ENCODE measurements at regions not wholly inside any gene's neighbourhood (a gene's known extent, or its start where the extent isn't known, plus 50 kb on each side); places are given as distances from the start of the nearest gene placed in this dataset.

DNA sequence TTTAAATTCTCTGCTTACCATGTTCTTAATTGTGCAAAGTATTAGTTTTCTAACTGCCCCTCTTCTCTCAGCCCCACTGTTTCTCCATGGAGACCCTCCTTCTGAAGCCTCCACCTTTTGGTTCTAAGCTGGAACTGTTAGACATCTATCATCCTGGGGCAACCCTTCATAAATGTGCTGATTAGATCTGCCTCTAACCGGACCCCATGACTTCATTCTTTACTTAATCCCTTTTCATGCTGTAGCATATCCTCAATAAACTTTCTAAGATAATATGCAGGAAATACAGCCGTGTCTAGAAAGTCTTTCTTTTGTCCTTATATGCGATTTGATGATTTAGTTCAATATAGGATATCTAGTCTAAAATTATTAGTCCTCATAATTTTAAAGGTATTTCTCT, 1020.1 kb downstream of the ADGRL2 start:
- no peak for ATAC-seq
- Mint-ChIP-seq H3K4me3 (no peak overlapping the region), H3K27ac (no peak overlapping the region), H3K36me3 (ENCODE audit: low read depth) (no peaks in the 10 kb centered on the region), H3K27me3 (no peaks in the 10 kb centered on the region), H3K4me1 (peaks cover 7% of the 10 kb centered on the region), H3K9me3 (no peaks in the 10 kb centered on the region)
- DNase-seq: no peak

DNA sequence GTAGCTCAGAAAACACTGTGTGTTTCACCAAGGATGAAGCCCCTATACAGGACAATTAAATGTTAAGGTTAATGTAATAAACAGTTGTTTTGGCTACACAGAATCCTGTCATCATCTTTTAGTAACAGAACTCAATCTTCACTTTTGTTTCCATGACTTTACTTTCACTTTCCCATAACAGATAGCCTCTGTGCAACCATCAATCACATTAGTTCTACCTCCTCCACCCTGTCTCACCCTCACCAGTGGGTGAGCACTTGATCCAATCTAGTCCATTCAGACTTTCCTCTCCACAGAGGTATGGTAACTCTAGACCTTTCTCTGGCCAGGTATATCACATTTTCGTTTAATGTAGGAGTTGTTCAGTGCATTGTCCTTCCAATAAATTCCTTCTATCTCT, 1018.5 kb downstream of the ADGRL2 start:
- H3K36me3 Mint-ChIP-seq (ENCODE audit: low read depth): no peaks in the 10 kb centered on the region
- H3K4me1 Mint-ChIP-seq: peaks cover 7% of the 10 kb centered on the region
- H3K9me3 Mint-ChIP-seq: no peaks in the 10 kb centered on the region
- ATAC-seq: no peak
- no peaks in the 10 kb centered on the region for H3K27me3 Mint-ChIP-seq
- DNase-seq: no peak
- no peak overlapping the region for H3K4me3 Mint-ChIP-seq
- no peak overlapping the region for H3K27ac Mint-ChIP-seq

- Mint-ChIP-seq H3K9me3 (no peaks in the 10 kb centered on the region), H3K27ac (no peak overlapping the region), H3K4me1 (peaks cover 7% of the 10 kb centered on the region), H3K36me3 (ENCODE audit: low read depth) (no peaks in the 10 kb centered on the region), H3K27me3 (no peaks in the 10 kb centered on the region), H3K4me3 (no peak overlapping the region)
- no peak for ATAC-seq
- DNase-seq: no peak
Observed at GRCh38 chr1:82818586-82818985, 1017.9 kb downstream of the ADGRL2 start.

GRCh38 chr1:82813386-82813785, 1012.7 kb downstream of the ADGRL2 start:
- no peak overlapping the region for H3K27ac Mint-ChIP-seq
- no peaks in the 10 kb centered on the region for H3K36me3 Mint-ChIP-seq (ENCODE audit: low read depth)
- H3K4me1 Mint-ChIP-seq: no peaks in the 10 kb centered on the region
- peaks cover 2% of the 10 kb centered on the region for H3K27me3 Mint-ChIP-seq
- no peaks in the 10 kb centered on the region for H3K9me3 Mint-ChIP-seq
- ATAC-seq (no peak), DNase-seq (no peak)
- H3K4me3 Mint-ChIP-seq: no peak overlapping the region

DNA sequence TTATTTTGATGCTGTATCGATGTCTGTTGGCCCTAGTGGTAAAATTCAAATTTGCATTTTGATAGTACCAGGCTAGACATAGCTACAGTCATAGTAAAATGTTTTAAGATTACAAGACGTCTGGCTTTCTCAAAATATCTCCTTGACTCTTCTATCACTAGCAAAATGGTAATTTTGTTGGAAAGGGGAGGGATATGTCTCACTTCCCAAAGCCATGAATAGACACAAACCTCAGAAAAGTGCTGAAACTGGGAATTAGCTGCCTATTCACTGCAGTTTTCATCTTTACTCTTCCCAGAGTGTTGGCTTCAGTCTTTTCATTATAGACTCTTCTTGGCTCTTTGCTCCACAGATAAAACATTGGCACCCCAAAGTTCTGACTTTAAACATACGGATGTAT, 1009.9 kb downstream of the ADGRL2 start:
- no peak overlapping the region for H3K4me3 Mint-ChIP-seq
- no peaks in the 10 kb centered on the region for H3K4me1 Mint-ChIP-seq
- DNase-seq (no peak), ATAC-seq (no peak)
- H3K27ac Mint-ChIP-seq: no peak overlapping the region
- H3K9me3 Mint-ChIP-seq: no peaks in the 10 kb centered on the region
- H3K36me3 Mint-ChIP-seq (ENCODE audit: low read depth): no peaks in the 10 kb centered on the region
- H3K27me3 Mint-ChIP-seq: peaks cover 2% of the 10 kb centered on the region

- Mint-ChIP-seq H3K4me3 (no peak overlapping the region), H3K27me3 (peaks cover 2% of the 10 kb centered on the region), H3K27ac (no peak overlapping the region), H3K4me1 (no peaks in the 10 kb centered on the region), H3K36me3 (ENCODE audit: low read depth) (no peaks in the 10 kb centered on the region), H3K9me3 (no peaks in the 10 kb centered on the region)
- no peak for DNase-seq
- ATAC-seq: no peak
Observed at GRCh38 chr1:82807563-82807962, 1006.8 kb downstream of the ADGRL2 start.

GRCh38 chr1:82806133-82806532, 1005.4 kb downstream of the ADGRL2 start:
- DNase-seq (no peak), ATAC-seq (no peak)
- H3K27me3 Mint-ChIP-seq: peaks cover 2% of the 10 kb centered on the region
- H3K36me3 Mint-ChIP-seq (ENCODE audit: low read depth): no peaks in the 10 kb centered on the region
- no peak overlapping the region for H3K27ac Mint-ChIP-seq
- H3K9me3 Mint-ChIP-seq: no peaks in the 10 kb centered on the region
- H3K4me1 Mint-ChIP-seq: no peaks in the 10 kb centered on the region
- H3K4me3 Mint-ChIP-seq: no peak overlapping the region

DNA sequence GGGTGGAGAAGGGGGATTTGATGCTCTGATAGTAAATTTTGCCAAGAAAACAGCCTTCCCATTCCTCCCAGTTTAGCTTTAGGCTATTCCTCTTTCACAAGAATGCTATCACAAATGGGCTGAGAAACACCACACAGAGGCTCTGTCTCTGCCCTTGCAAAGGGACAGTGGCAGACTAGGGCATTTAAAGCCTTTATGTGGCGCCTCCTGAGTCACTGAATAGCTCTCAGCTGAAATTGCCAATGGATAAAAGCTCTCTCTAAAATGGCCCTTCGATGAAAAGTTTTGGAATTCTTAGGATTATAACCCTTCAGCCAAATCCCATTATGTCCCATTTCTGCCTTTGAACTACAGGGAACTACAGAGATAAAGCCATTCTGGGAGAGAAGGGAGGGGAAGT, 1000.4 kb downstream of the ADGRL2 start:
- no peak overlapping the region for H3K27ac Mint-ChIP-seq
- no peak overlapping the region for H3K4me3 Mint-ChIP-seq
- DNase-seq (no peak), ATAC-seq (no peak)
- peaks cover 7% of the 10 kb centered on the region for H3K9me3 Mint-ChIP-seq
- no peaks in the 10 kb centered on the region for H3K4me1 Mint-ChIP-seq
- no peaks in the 10 kb centered on the region for H3K27me3 Mint-ChIP-seq
- H3K36me3 Mint-ChIP-seq (ENCODE audit: low read depth): no peaks in the 10 kb centered on the region

- Mint-ChIP-seq H3K9me3 (peaks cover 7% of the 10 kb centered on the region), H3K4me3 (no peak overlapping the region), H3K27me3 (no peaks in the 10 kb centered on the region), H3K36me3 (ENCODE audit: low read depth) (no peaks in the 10 kb centered on the region), H3K4me1 (no peaks in the 10 kb centered on the region), H3K27ac (no peak overlapping the region)
- DNase-seq: no peak
- no peak for ATAC-seq
Observed at GRCh38 chr1:82800721-82801120, 1000.0 kb downstream of the ADGRL2 start.

DNA sequence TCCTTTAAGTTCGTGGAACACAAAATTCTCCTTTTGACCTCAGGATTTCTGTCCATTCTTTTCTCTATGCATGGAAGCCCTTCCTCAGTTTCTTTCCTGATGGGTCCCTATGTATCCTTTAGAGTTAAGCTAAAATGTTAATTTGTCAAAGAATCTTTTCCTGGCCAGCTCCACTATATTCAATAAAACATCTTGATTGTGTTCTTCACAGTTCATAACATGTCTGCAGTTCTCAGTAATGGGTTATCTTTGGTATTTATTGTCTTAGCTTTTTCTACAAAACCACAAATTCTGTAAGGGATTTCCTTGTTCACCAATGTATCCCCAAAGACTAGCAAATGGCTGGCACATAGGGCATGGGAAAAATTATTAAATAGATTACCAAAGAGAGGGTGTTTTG, 998.5 kb downstream of the ADGRL2 start:
- Mint-ChIP-seq H3K9me3 (peaks cover 7% of the 10 kb centered on the region), H3K27me3 (no peaks in the 10 kb centered on the region), H3K4me3 (no peak overlapping the region), H3K4me1 (no peaks in the 10 kb centered on the region), H3K27ac (no peak overlapping the region), H3K36me3 (ENCODE audit: low read depth) (no peaks in the 10 kb centered on the region)
- DNase-seq (no peak), ATAC-seq (no peak)

DNA sequence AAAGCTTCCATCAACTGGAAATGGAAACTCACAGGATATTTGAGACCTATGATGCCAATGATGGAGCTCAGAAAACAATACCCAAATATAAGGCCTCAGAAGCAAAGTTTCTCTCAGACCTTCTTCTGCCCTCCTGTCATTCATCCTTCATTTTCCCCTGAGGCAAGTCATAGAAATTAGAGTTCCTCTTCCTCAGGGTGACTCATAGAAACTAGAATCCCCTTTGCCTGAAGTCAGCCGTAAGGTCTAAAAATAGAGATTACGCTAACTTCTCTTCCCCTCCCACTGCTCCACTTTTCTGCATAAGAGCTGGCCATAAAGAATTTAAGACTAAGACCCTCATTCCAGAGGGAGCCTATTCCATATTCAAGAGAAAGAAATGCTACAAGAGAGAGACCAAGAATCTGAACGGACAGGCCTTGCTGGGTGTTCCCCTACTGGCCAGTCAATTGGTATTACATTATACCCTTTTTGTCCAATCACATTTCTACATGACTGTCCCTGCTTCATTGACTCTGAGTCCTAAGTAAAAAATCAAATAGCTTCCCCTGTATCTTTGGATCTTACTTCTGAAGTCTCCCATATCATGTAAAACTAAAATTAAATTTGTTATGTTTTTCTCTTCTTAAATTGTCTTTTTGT, 994.9 kb downstream of the ADGRL2 start:
- Mint-ChIP-seq H3K27me3 (no peaks in the 10 kb centered on the region), H3K4me3 (no peak overlapping the region), H3K36me3 (ENCODE audit: low read depth) (no peaks in the 10 kb centered on the region), H3K27ac (no peak overlapping the region), H3K9me3 (peaks cover 10% of the 10 kb centered on the region), H3K4me1 (no peaks in the 10 kb centered on the region)
- ATAC-seq (no peak), DNase-seq (no peak)

- H3K27ac Mint-ChIP-seq: no peak overlapping the region
- no peaks in the 10 kb centered on the region for H3K27me3 Mint-ChIP-seq
- DNase-seq (no peak), ATAC-seq (no peak)
- H3K9me3 Mint-ChIP-seq: peaks cover 12% of the 10 kb centered on the region
- H3K4me1 Mint-ChIP-seq: no peaks in the 10 kb centered on the region
- no peak overlapping the region for H3K4me3 Mint-ChIP-seq
- H3K36me3 Mint-ChIP-seq (ENCODE audit: low read depth): no peaks in the 10 kb centered on the region
Observed at GRCh38 chr1:82792151-82792550, 991.4 kb downstream of the ADGRL2 start.

- H3K4me1 Mint-ChIP-seq: no peaks in the 10 kb centered on the region
- H3K27me3 Mint-ChIP-seq: no peaks in the 10 kb centered on the region
- H3K27ac Mint-ChIP-seq: no peak overlapping the region
- H3K36me3 Mint-ChIP-seq (ENCODE audit: low read depth): no peaks in the 10 kb centered on the region
- peaks cover 12% of the 10 kb centered on the region for H3K9me3 Mint-ChIP-seq
- H3K4me3 Mint-ChIP-seq: no peak overlapping the region
- no peak for ATAC-seq
- DNase-seq: no peak
Observed at GRCh38 chr1:82790556-82790955, 989.8 kb downstream of the ADGRL2 start.

GRCh38 chr1:82788660-82789059, 987.9 kb downstream of the ADGRL2 start:
- Mint-ChIP-seq H3K27ac (no peak overlapping the region), H3K27me3 (no peaks in the 10 kb centered on the region), H3K36me3 (ENCODE audit: low read depth) (no peaks in the 10 kb centered on the region), H3K9me3 (peaks cover 12% of the 10 kb centered on the region), H3K4me3 (no peak overlapping the region), H3K4me1 (no peaks in the 10 kb centered on the region)
- ATAC-seq: no peak
- DNase-seq: no peak

GRCh38 chr1:82788038-82788437, 987.3 kb downstream of the ADGRL2 start:
- Mint-ChIP-seq H3K4me3 (no peak overlapping the region), H3K27me3 (no peaks in the 10 kb centered on the region), H3K4me1 (no peaks in the 10 kb centered on the region), H3K27ac (no peak overlapping the region), H3K36me3 (ENCODE audit: low read depth) (no peaks in the 10 kb centered on the region), H3K9me3 (peaks cover 12% of the 10 kb centered on the region)
- ATAC-seq (no peak), DNase-seq (no peak)

DNA sequence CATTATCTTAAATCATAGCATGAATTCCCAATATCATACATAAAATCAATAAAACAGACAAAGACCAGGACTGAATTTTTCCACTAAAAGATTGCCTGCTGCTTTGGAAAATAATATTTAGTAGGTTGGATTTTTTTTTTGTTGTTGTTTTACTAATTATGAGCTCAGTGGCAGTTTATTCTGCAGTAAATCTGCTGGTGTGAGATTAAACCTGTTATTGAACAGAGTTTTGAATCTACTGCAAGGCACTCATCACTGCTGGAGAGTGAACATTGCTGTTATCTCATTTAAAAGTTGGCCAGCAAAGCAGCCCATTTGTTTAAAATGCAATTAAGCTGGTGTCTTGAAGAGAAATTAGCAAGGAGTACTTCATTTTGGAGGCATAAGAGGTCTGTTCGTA, 986.1 kb downstream of the ADGRL2 start:
- Mint-ChIP-seq H3K36me3 (ENCODE audit: low read depth) (no peaks in the 10 kb centered on the region), H3K9me3 (peaks cover 12% of the 10 kb centered on the region), H3K27me3 (no peaks in the 10 kb centered on the region), H3K27ac (no peak overlapping the region), H3K4me3 (no peak overlapping the region), H3K4me1 (no peaks in the 10 kb centered on the region)
- ATAC-seq (no peak), DNase-seq (no peak)
